NCI-H146 treated with DMSO at 0.1 percent for 48 hours (cell line): ENCODE measurements at regions not wholly inside any gene's neighbourhood (a gene's known extent, or its start where the extent isn't known, plus 50 kb on each side); places are given as distances from the start of the nearest gene placed in this dataset.

ENCODE experiments used
- DNase-seq: peaks from one replicate; lab custom pipeline; 2025; ENCODE audit not compliant: unreplicated experiment; lab: John Stamatoyannopoulos, UW

- no peak for DNase-seq
Observed at GRCh38 chr2:175476374-175476773, 294.9 kb upstream of the ATP5MC3 start.

DNA sequence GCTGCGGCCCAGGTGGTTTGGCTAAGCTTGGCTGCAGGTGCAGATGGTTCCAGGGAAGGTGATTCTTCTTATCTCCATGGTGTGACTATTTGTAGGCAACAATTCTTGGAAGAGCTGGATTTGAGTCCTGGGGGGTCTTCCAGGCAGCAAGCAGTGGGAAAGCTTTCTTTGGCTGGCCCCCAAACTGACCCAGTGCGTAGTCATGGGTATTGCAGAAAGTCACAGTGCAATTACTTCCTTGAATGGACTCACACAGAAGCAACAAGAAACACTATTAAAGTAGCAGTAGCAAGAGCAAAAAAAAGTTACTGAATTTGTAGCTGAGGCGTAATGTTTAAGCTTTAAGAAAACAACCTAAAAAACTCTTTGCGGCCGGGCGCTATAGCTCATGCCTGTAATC, 293.6 kb upstream of the ATP5MC3 start:
- DNase-seq: no peak

- DNase-seq: peak; percentile 4
Observed at GRCh38 chr2:175468431-175469098, 287.1 kb upstream of the ATP5MC3 start.

DNA sequence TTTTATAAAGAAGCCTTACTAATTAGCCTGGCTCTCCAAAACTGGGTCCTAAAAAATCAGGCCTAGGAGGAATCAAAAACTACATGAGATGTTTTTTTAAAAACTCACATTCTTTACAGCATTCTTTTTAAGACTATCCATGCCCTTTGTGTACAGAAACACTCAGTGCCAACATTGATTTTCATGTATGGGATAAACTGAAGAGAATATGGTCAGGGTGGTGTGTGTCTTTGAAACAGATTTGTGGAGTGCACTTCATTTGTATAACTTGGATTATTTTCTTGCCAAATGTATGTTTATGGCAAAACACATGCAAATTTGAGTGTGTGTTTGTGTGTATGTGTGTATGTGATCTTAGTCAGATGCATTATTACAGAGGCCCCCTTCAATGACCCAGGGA, 283.6 kb upstream of the ATP5MC3 start:
- no peak for DNase-seq

DNA sequence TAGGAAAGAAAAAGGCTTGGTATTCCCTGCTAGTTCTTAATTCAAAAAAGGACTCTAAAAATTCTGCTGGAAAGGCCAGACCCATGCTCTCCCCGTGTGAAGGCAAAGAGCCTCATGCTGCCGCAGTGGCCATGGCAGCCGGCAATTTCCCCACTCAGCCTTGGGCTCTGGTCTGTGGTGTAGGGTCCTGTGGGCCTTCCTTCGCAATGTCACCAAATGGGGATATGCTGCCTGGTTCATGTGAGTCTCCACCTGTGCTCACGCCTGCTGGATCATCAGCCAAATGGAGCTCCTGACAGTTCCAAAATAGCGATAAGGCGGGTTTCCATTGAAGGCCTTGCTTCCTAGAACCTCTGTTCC, 282.8 kb upstream of the ATP5MC3 start:
- DNase-seq: no peak

- no peak for DNase-seq
Observed at GRCh38 chr2:175463589-175464310, 282.2 kb upstream of the ATP5MC3 start.

GRCh38 chr2:175463169-175463568, 281.7 kb upstream of the ATP5MC3 start:
- no peak for DNase-seq

DNA sequence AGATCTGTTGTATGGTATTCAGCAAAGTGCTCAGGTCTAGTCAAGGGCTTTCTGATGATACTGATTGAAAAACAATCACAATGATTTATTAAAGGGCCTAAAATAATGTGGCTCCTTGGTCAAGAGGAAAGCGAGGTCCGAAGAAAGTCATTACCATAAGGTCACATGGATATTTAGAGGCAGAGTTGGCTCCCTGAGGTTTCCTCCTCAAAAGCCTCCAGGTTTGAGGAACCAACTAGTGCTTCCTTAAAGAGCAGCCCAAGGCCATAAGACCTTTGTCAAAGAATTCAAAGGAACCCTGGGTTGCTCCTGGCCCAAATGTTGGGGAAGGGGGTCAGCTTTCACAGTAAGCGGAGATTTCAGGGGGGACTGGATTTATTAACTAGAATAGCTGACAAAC, 280.7 kb upstream of the ATP5MC3 start:
- no peak for DNase-seq

DNA sequence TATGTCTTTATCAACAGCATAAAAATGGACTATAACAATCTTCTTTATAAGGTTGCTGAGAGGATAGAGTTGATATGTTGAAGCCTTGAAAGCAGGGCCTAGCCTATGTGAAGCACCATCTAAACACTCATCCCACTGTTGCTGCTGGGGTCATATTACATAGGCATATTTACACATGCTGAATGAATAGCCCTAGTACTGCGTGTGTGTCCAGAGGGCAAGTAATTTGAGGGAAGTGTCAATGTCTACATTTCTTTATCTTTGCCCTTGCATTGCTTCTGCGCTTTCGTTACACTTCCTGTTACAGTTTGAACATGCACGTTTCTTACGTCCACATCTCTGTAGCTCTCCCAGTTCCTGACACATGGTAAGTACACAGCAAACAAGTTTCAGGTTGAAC, 280.3 kb upstream of the ATP5MC3 start:
- peak; percentile 84 for DNase-seq

DNA sequence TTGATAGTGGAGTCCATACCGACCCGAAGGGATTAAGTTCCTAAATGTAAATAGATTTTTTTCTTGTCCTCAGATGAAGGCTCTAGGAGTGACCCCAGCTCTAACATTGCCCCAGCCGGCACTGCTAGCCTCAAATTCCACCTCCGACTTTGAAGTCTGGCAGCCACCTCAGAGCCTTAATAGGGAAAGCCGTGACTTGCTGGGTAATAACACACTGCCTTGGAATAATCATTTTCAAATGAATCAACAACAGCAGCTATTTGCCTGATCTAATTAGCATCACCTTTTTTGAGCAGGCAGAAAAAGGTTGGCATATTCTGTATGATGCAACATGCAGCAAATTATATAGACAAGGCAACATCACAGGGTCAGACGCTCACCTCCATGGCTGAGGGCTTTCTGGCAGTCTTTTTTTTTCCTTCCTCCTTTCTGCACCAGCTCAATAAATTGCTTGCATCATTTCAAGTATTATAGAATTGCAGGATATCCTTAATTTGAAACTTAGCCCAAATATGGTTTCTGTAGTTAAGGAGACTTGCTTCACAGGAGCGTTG, 276.5 kb upstream of the ATP5MC3 start:
- DNase-seq: no peak

DNA sequence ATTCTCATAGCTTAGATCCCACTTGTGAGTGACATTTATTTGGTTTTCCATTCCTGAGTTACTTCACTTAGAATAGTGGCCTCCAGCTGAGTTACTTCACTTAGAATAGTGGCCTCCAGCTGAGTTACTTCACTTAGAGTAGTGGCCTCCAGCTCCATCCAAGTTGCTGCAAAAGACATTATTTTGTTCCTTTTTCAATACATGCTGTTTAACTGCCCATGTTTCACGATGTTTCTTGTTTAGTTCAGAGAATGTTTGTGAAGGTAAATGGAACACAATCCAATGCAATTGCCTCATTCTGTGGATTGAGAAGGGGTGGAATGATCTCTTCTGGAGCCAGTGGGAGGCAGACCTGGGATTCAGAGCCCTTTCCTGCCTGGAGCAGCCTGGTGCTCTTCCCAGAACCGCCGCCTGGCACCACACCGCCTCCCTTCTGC, 273.5 kb upstream of the ATP5MC3 start:
- no peak for DNase-seq

DNA sequence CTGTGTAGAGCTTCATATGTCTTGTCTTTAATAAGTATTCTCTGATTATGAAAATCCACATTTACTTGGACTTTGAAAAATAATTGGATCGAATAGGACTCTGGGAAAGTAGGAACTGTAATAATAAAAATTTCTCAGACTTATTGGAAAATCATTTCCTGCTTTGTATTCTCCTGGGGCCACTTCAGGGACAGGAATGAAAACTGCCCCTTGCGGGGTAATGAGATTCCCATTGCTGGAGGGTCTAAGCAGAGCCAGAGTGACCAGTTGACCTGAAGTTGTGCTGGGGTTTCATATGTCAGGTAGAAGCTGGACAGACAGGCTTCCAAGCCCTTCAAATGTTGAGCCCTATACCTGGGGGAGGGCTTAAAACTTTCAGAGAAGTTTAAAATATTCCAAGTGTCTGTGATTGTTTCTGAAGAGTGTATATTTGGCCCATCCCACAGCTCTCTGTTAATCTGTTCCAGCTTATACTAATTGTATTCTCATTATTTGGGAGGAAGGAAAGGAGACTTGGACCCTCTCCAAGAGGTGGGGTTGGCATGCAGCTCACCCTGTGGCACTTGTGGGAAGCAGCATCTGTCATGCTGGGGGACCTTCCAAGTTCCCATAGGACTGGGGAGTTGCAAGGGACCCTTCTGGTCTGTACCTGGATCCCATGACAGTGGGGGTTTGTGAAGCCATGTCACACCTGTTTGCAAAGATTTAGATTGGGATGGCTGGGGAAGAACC, 268.7 kb upstream of the ATP5MC3 start:
- no peak for DNase-seq

- DNase-seq: no peak
Observed at GRCh38 chr2:175449616-175450015, 268.1 kb upstream of the ATP5MC3 start.

DNA sequence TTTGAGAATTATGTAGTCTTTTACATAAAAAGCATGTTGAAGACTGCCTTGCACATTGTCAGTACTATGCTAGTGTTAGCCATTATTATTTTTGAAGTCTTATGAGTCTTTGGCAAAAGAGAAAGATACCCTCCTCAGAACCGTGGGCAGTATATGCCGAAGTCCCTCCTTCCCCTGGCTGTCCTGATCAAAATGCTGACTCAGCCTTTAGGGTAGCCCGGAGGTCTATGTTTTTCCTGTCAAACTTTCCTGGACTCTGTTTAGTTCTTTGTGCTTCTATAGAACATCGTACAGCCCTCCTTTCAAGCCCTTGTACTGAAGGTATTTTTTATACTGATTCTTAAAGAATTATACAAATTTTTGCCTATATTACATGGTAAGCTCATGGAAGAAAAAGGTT, 264.7 kb upstream of the ATP5MC3 start:
- DNase-seq: no peak

- DNase-seq: no peak
Observed at GRCh38 chr2:175445281-175445680, 263.8 kb upstream of the ATP5MC3 start.

DNA sequence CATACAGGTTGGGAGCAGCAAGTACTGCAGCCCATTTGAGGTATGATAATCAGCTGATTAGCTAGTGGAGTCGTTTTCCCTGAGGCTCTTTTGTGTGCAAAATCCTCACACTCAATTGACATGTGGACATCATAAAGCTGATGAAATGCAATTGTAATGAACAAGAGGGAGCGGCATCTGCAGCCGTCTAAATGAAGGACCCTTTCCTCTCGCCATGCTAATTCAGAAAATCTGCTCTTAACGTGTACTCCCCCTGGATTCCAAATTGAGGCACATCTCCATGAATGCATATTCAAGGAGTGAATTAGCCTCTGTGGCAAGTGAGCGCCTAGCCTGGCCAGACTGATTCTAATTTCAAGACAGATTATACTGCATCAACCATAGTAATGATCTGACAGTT, 260.9 kb upstream of the ATP5MC3 start:
- DNase-seq: peak; percentile 70

DNA sequence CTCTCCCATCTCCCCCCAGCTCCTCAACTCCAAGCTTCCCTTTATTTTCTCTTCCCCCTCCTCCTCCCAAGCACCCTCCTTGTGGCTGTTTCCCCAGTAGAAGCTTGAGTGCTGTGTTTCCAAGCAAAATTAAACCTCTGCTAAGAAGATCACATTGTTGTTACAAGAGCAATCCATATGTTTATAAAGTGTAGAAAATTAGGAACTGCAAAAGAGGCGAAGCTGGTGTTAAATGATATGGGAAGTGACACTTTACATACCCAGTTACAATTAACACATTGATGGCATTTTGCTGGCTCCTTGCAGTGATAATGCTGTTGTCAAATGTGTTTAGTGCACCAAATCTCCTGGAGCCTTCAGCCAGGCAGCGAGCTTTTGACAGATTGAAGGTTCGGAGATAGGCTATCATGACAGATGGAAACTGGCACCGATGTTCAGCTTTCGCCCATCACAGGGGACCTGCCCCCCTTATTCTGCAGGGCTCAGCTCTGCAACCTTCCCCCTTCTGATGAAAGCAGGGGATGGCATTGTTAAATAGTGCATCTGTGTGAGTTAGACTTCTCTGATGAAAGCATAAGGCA, 259.8 kb upstream of the ATP5MC3 start:
- DNase-seq: peak; percentile 47

GRCh38 chr2:175439416-175439815, 257.9 kb upstream of the ATP5MC3 start:
- DNase-seq: peak; percentile 12

- DNase-seq: no peak
Observed at GRCh38 chr2:175437167-175437566, 255.7 kb upstream of the ATP5MC3 start.

GRCh38 chr2:175436076-175436475, 254.6 kb upstream of the ATP5MC3 start:
- DNase-seq: no peak

DNA sequence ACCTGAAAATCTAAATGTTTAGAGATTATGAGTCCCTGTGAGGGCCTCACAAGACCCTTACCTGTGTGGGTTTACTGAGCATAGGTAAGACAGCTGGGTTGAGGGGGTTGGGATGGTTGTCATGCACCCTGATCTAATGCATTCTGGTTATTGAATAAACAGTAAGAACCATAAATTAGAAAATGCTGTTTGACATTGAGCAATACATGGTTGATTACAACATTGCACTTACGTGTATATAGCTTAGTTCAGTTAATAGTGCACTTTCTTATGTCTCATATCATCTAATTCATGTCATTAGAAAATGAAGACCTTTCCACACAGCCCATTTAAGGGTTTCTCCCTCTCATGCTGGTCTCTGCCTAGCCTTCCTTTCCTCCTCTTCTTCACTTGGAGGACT, 253.5 kb upstream of the ATP5MC3 start:
- DNase-seq: no peak

GRCh38 chr2:175432793-175433192, 251.3 kb upstream of the ATP5MC3 start:
- DNase-seq: no peak
